ENCODE measurements at regions not wholly inside any gene's neighbourhood (a gene's known extent, or its start where the extent isn't known, plus 50 kb on each side); places are given as distances from the start of the nearest gene placed in this dataset.

DNA sequence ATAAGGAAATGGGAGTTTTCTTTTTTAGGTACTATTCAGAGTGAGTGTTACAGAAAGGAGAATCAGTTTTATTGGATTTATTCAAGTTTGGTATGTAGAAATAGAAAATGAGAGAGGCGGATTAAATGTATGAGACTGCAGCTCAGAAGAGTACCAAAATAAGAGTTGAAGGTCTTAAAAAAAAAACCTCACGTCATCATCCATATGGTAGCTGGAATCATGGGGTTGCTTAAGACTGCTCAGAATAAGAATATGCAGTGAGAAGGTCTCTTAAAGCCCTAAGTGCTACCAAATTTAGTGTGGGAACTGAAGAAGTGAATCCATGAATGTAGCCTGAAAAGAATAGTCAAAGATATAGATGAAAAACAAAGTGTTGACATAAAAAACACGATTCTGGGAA is 825.5 kb upstream of the SEL1L start:
- TF ChIP-seq, protein P1, sequence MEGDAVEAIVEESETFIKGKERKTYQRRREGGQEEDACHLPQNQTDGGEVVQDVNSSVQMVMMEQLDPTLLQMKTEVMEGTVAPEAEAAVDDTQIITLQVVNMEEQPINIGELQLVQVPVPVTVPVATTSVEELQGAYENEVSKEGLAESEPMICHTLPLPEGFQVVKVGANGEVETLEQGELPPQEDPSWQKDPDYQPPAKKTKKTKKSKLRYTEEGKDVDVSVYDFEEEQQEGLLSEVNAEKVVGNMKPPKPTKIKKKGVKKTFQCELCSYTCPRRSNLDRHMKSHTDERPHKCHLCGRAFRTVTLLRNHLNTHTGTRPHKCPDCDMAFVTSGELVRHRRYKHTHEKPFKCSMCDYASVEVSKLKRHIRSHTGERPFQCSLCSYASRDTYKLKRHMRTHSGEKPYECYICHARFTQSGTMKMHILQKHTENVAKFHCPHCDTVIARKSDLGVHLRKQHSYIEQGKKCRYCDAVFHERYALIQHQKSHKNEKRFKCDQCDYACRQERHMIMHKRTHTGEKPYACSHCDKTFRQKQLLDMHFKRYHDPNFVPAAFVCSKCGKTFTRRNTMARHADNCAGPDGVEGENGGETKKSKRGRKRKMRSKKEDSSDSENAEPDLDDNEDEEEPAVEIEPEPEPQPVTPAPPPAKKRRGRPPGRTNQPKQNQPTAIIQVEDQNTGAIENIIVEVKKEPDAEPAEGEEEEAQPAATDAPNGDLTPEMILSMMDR (IDR thresholded peaks at IDR 0.05): no peak
- TF ChIP-seq ZFX (IDR thresholded peaks at IDR 0.05; ENCODE audit: borderline replicate concordance): no peak

All from 22Rv1 (cell line).